ENCODE measurements at regions not wholly inside any gene's neighbourhood (a gene's known extent, or its start where the extent isn't known, plus 50 kb on each side); places are given as distances from the start of the nearest gene placed in this dataset.

DNA sequence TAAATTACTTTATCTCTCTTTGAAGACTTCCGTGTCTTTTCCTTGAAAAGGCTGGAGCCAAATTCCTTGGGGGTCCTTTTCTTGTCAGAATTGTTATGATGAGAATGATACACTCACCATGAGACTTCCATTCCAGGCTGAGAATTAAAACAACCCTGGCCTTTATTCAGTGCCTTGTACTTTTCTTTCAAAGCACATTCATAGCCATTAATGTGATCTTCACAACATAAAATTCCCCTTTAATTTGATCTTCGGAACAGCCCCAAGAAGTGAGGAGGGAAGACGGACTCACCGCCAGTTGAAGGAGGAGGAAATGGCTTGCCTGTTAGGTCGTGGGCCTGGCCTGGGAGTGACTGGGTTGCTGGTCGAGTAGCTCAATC lies 127.3 kb downstream of the DDX1 start:
- DNase-seq = no peak

- no peak for DNase-seq
These were observed 128.1 kb downstream of the DDX1 start for GRCh38 chr2:15719566-15720313.

- no peak for DNase-seq
These were observed 129.1 kb downstream of the DDX1 start for GRCh38 chr2:15720561-15721307.

GRCh38 chr2:15721411-15722067 lies 129.9 kb downstream of the DDX1 start:
- no peak for DNase-seq

GRCh38 chr2:15722980-15723379 lies 131.3 kb downstream of the DDX1 start:
- no peak for DNase-seq

GRCh38 chr2:15724235-15724634 lies 132.6 kb downstream of the DDX1 start:
- DNase-seq = no peak

GRCh38 chr2:15725101-15725781 lies 133.6 kb downstream of the DDX1 start:
- no peak for DNase-seq

DNA sequence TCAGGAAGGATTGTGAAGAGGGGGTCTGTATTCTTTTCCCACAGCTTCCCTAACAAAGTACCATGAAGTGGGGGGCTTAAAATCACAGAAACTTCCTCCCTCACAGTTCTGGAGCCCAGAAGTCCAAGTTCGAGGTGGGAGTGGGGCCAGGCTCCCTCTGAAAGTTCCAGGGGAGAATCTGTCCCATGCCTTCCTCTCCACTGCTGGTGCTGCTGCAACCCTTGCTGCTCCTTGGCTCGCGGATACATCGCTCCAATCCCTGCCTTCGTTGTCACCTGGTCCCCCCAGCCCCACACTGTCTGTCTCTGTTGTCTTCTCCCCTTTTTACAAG lies 134.1 kb downstream of the DDX1 start:
- no peak for DNase-seq

GRCh38 chr2:15726321-15727057 lies 134.8 kb downstream of the DDX1 start:
- DNase-seq = no peak

DNA sequence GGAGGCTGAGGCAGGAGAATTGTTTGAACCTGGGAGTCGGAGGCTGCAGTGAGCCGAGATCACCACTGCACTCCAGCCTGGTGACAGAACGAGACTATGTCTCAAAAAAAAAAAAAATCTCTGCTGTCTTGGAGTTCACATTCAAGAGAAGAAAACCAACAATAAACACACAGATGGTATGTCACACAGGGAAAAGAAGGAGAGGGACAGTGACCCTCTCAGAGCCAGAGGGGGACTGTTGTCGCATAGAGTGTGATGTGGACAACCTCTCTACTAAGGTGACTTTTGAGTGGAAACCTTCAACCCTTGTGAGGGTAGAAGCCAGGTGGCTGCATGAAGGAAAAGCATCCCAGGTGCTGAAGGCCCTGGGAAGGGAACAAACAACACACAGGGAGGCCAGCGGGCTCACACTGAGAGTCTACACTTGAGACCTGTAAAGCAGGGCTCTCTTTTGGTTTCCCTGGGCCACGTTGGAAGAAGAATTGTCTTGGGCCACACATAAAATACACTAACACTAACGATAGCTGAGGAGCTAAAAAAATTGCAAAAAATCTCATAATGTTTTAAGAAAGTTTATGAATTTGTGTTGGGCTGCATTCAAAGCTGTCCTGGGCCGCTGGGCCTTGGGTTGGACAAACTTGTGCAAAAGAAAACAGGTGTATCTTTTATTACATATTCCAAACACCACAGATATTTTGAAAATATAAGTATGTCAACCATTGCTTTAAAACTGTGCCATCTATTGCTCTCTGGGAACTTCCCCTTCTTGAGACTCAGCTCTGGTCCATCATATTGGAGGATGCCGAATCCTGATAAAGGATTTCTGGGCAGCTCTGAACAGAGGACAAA lies 136.0 kb downstream of the DDX1 start:
- DNase-seq = no peak

GRCh38 chr2:15728245-15728938 lies 136.7 kb downstream of the DDX1 start:
- DNase-seq = no peak

DNA sequence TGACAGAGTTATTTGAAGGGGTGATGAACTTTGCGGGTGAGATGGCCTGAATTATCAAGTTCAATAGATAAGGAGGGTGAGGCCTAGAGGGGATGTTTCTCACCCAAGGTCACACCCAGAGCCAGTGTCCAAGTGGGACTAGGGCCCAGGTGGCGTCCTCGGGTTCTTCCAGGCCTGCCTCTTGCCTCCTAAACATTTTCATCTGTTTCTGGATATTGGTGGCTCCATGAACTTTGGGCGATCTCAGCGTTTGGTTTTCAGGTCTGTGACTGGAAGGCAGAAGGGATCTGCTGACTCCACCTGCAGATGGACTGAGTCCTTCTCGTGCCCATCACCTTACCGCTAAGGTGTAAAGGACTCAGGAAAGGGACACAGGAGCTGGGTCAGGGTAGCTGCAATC lies 137.3 kb downstream of the DDX1 start:
- no peak for DNase-seq

DNA sequence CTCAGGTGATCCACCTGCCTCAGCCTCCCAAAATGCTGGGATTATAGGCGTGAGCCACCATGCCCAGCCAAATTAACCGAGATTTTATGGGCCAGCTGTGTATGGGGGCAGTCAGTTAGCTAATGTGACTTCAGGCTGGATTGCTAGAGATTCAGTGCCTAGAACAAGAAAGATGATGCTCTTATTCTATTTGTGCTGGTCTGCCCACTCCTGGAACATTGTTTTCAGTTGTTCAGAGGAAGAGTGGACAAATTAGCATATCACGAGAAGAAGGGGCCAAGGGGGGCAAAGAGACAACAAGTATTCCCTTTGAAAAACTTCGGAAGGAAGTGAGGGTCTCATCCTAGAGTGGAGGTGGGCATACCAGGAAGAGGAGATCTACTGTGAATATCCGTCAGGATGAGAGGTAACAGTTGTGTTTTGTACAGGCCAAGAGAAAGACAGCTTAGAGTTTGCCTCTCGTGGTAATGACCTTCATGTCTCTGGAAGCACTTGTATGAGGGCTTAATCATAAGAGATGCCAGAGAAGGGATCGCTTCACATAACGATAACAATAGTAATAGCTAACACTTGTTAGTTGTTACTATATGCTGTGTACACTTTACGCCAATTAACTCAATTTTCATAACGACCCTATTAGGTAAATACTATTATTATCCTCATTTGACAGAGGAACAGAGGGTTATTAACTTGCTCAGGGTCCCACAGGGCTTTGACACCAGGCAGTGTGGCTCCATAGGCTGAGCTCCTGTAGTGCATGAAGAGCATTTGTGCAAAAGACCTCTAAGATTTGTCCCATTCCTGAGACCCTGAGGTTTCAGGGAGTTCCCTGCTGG lies 138.3 kb downstream of the DDX1 start:
- no peak for DNase-seq

DNA sequence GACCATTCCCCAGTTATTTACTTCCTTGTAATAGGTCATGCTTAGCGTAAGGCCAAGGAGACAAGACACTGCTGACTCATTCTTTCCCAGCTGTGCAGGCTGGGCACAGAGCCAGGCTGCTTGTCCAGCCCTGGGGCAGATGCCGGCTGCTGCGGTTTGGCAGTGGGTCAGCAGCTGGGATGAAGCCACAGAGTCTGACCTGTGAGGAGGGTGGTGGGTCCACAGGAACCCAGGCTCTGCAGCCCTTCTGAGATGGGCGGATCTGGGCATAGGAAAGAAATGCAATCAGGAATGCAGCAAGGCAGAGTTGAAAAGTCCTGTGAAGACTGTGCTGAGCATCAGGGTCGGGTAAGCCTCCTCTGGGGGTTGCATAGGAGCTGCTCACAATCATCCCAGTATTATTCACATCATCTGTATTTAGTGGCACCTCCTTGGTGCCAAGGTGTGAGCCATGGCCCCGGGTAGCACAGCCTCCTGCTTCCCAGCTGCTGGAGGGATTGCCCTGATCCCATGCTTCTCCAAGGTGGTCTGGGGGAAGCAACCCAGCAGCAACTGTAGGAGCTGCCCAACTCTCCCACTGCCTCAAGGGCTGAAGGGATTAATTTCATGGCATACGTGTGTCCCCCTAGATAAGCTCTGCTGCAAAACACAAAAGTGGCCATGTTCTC lies 139.0 kb downstream of the DDX1 start:
- peak; percentile 86 for DNase-seq

DNA sequence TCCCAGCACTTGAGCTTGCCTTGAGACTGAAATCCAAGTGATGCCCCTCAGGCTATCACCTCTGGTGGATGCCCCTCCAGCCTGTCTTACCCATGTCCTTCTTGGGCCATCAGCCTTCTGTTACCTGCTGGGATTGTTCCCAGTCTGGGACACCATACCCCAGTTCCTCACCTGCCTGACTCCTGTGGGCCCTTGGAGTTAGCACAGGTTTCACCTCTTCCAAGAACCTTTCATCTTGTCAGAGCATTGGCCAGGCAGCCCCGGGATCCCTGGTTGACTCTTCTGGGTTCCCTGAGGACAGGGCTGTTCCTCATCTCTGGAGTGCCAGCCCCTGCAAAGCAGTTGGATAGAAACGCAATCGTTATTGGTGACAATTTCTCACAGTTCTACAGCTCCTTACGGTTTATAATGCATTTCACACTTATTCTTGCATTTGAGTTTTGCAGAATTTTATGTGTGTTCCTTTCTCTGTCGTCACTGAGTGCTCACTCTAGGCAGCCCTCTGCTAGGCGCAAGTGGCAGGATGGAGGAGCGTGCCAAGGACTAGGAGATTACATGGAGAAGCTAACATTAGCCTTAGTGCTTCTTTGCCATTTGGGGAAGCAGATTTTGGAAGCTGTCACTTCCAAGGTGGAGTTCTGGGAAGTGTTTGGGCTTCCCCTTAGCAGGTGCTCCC lies 139.7 kb downstream of the DDX1 start:
- DNase-seq = no peak

DNA sequence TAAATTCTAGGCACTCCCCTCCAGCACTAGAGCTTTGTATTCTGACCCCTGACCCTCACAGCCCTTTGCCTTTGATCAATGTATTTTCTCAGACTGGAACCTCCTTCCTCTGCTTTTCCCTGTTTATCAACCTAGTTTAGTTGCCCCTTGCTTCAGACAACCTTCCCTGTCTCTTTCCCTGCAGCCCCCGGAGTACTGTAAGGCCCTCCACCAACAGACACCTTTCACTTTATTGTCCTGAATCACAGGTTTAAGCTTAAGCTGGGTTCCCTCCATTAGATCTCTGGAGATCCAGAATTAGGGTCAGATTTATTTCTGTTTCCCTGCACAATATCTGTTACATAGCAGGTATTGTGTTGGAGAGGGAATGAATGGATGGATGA lies 140.2 kb downstream of the DDX1 start:
- DNase-seq = no peak

DNA sequence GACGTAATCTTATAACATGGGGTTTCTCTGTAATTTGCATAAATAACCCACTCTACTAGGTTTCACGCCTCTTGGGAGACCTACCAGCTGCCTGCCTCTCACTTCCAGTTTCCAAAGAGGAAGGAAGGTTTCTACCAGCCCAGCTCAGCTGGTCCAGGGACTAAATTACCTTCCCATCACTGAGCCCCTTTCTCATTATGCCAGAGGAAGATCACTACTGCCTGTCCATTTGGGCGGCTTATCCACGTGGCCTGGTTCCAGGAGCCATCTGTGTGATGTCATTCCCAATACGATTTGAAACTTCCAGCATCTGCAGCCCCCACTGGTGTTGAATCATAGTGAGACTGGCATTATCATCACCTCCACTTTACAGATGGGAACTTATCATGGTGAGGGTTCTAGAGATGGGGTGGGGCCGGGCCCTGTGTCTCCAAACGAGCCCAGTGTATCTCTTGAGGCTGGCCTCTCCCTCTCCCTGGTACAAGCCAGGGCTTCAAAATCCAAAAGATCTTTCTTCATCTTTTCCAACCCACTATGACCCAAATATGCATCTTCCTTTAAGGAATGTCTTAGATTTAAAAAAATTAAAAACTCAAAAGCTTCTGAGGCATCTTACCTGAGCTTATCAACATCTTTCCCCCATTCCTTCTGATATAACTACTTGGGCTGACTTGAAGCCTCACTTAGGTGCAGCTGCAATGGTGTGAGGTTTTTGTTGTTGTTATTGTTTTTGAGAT lies 140.8 kb downstream of the DDX1 start:
- no peak for DNase-seq

Measured in muscle of arm (tissue), 1 donor.